Esophagus (tissue), 2 donors: ENCODE measurements at regions not wholly inside any gene's neighbourhood (a gene's known extent, or its start where the extent isn't known, plus 50 kb on each side); places are given as distances from the start of the nearest gene placed in this dataset.

ENCODE experiments used
- H3K27ac ChIP-seq, 2 donors: one replicate each; pipeline ENCODE4 v1.5.1; 2013; ENCODE audit warnings: low read depth in 2 of 2, mild to moderate bottlenecking in 2 of 2, inconsistent platforms in 1 of 2, low read length in 1 of 2, moderate library complexity in 1 of 2
- H3K27me3 ChIP-seq, 2 donors: one replicate each; pipeline ENCODE4 v1.6.1; 2013; ENCODE audit warnings: low read length in 2 of 2, control low read depth in 1 of 2, mild to moderate bottlenecking in 1 of 2; ENCODE audit not compliant: insufficient read depth in 2 of 2, control insufficient read depth in 1 of 2
- H3K36me3 ChIP-seq, 2 donors: one replicate each; pipeline ENCODE4 v1.6.1; 2013; ENCODE audit warnings: low read length in 1 of 2; ENCODE audit not compliant: control insufficient read depth in 2 of 2, insufficient read depth in 2 of 2
- H3K4me1 ChIP-seq, 2 donors: one replicate each; pipeline ENCODE4 v1.6.1; 2013; ENCODE audit warnings: low read length in 1 of 2; ENCODE audit not compliant: control insufficient read depth in 2 of 2, insufficient read depth in 2 of 2
- H3K4me3 ChIP-seq, 2 donors: one replicate each; pipeline ENCODE4 v1.5.1; 2013; ENCODE audit warnings: low read length in 2 of 2, mild to moderate bottlenecking in 2 of 2, low read depth in 1 of 2, moderate library complexity in 1 of 2
- H3K9me3 ChIP-seq, 2 donors: one replicate each; pipeline ENCODE4 v1.6.1; 2013; ENCODE audit warnings: mild to moderate bottlenecking in 2 of 2, low read depth in 1 of 2, low read length in 1 of 2, moderate library complexity in 1 of 2; ENCODE audit not compliant: control insufficient read depth in 2 of 2, insufficient read depth in 1 of 2
- WGBS, 2 donors: extraction: QIAGEN DNeasy Blood & Tissue Kit; methylation state at CpG; one replicate each; pipeline ENCODE4 v1.1.7; 2013; 5-methylcytosine and 5-hydroxymethylcytosine counted together
- donor health status: healthy with polysubstance abuse.
- donor health status: Bipolar disorder and iron deficiency.

- Histone ChIP-seq H3K27me3 (no peaks in the 10 kb centered on the region), H3K9me3 (no peaks in the 10 kb centered on the region), H3K36me3 (no peaks in the 10 kb centered on the region), H3K4me1 (no peaks in the 10 kb centered on the region), H3K4me3 (no peak overlapping the region), H3K27ac (no peak overlapping the region)
- 84 to 90% methylated on average over 4 of the region's 4 CpGs for WGBS, 2 donors
These were observed 438.5 kb upstream of the TRIB2 start for GRCh38 chr2:12278217-12278750.

GRCh38 chr2:12282780-12283695 is 433.7 kb upstream of the TRIB2 start:
- H3K27me3 ChIP-seq, result no peaks in the 10 kb centered on the region
- H3K27ac ChIP-seq, result no peak overlapping the region
- 70 to 80% methylated on average over 3 of the region's 3 CpGs for WGBS, 2 donors
- H3K4me1 ChIP-seq, result no peaks in the 10 kb centered on the region
- no peaks in the 10 kb centered on the region for H3K36me3 ChIP-seq
- H3K4me3 ChIP-seq, result no peak overlapping the region
- no peaks in the 10 kb centered on the region for H3K9me3 ChIP-seq

- no peaks in the 10 kb centered on the region for H3K9me3 ChIP-seq
- WGBS, 2 donors, result 92% methylated on average over 5 of the region's 5 CpGs
- H3K4me3 ChIP-seq, result no peak overlapping the region
- H3K27me3 ChIP-seq, result no peaks in the 10 kb centered on the region
- H3K36me3 ChIP-seq, result no peaks in the 10 kb centered on the region
- no peak overlapping the region for H3K27ac ChIP-seq
- H3K4me1 ChIP-seq, result no peaks in the 10 kb centered on the region
These were observed 432.7 kb upstream of the TRIB2 start for GRCh38 chr2:12284037-12284436.

GRCh38 chr2:12284487-12284886 is 432.2 kb upstream of the TRIB2 start:
- Histone ChIP-seq H3K27me3 (no peaks in the 10 kb centered on the region), H3K36me3 (no peaks in the 10 kb centered on the region), H3K27ac (no peak overlapping the region), H3K9me3 (no peaks in the 10 kb centered on the region), H3K4me1 (no peaks in the 10 kb centered on the region), H3K4me3 (no peak overlapping the region)
- 61 to 75% methylated on average over 2 of the region's 2 CpGs for WGBS, 2 donors

GRCh38 chr2:12286347-12286746 is 430.4 kb upstream of the TRIB2 start:
- Histone ChIP-seq H3K27ac (no peak overlapping the region), H3K4me3 (no peak overlapping the region), H3K27me3 (no peaks in the 10 kb centered on the region), H3K9me3 (no peaks in the 10 kb centered on the region), H3K4me1 (no peaks in the 10 kb centered on the region), H3K36me3 (no peaks in the 10 kb centered on the region)
- WGBS, 2 donors, result 92 to 96% methylated on average over 4 of the region's 4 CpGs

- no peaks in the 10 kb centered on the region for H3K27me3 ChIP-seq
- peak overlapping the region; percentile 31 to 40 for H3K27ac ChIP-seq
- H3K4me3 ChIP-seq, result no peak overlapping the region
- 28 to 33% methylated on average over 5 of the region's 5 CpGs for WGBS, 2 donors
- H3K36me3 ChIP-seq, result no peaks in the 10 kb centered on the region
- no peaks in the 10 kb centered on the region for H3K4me1 ChIP-seq
- no peaks in the 10 kb centered on the region for H3K9me3 ChIP-seq
These were observed 429.4 kb upstream of the TRIB2 start for GRCh38 chr2:12287220-12287751.

GRCh38 chr2:12288048-12288447 is 428.7 kb upstream of the TRIB2 start:
- no peaks in the 10 kb centered on the region for H3K36me3 ChIP-seq
- no peaks in the 10 kb centered on the region for H3K9me3 ChIP-seq
- no peak overlapping the region for H3K27ac ChIP-seq
- H3K27me3 ChIP-seq, result no peaks in the 10 kb centered on the region
- H3K4me1 ChIP-seq, result no peaks in the 10 kb centered on the region
- no peak overlapping the region for H3K4me3 ChIP-seq
- 80 to 86% methylated on average over 2 of the region's 2 CpGs for WGBS, 2 donors

- Histone ChIP-seq H3K36me3 (no peaks in the 10 kb centered on the region), H3K9me3 (no peaks in the 10 kb centered on the region), H3K4me1 (no peaks in the 10 kb centered on the region), H3K27ac (no peak overlapping the region), H3K4me3 (no peak overlapping the region), H3K27me3 (no peaks in the 10 kb centered on the region)
- WGBS, 2 donors, result 97 to 98% methylated on average over 3 of the region's 3 CpGs
These were observed 427.5 kb upstream of the TRIB2 start for GRCh38 chr2:12289120-12289802.

GRCh38 chr2:12291303-12291702 is 425.4 kb upstream of the TRIB2 start:
- Histone ChIP-seq H3K36me3 (no peaks in the 10 kb centered on the region), H3K27me3 (no peaks in the 10 kb centered on the region), H3K27ac (no peak overlapping the region), H3K9me3 (no peaks in the 10 kb centered on the region), H3K4me1 (no peaks in the 10 kb centered on the region), H3K4me3 (no peak overlapping the region)
- 75 to 90% methylated on average over 1 of the region's 1 CpG for WGBS, 2 donors
